RKO (cell line): ENCODE measurements at regions not wholly inside any gene's neighbourhood (a gene's known extent, or its start where the extent isn't known, plus 50 kb on each side); places are given as distances from the start of the nearest gene placed in this dataset.
"Not testable (repeated sequence)": the region's sequence is repeated elsewhere in the genome, so short reads cannot be mapped to it uniquely, and the experiment has no call there.

Experiments used
- DNase-seq: peaks from one replicate; pipeline ENCODE4 v3.0.0-alpha.2; 2016; ENCODE audit warnings: low spot score

DNA sequence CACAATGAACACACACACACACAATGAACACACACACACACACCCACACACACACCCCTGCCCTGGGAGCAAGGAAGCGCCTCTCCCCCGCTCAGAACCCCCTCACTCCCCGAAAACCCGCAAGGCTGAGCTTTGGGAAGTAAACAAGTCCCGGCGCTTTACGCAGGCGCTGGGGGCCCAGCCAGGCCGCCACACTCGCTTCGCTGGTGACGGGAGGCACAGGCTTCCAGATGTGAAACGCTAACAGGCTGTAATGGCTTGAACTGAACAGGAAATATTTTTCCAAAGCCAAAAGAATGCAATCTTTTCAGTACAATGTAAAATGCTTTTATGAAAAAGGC lies 122.7 kb upstream of the IGF1R start:
- DNase-seq, result no peak

DNA sequence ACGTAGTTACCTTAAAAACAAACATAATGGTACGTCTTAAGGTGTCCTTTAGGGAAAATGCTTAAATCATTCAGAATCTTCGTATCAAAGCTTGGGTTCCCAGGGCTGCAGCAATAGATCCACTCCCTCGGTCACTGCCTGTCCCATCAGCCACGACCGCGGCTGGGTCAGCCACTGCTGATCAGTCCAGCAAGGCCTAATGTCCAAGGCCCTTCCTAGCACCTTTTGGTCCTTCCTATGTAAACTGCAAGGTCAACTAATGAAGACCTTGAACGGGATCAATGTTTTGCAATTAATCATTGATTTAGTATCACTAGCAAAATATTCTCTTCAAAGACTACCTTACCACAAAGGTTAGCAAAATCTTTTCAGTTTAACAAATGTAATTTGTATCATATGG lies 122.2 kb upstream of the IGF1R start:
- DNase-seq, result no peak

DNA sequence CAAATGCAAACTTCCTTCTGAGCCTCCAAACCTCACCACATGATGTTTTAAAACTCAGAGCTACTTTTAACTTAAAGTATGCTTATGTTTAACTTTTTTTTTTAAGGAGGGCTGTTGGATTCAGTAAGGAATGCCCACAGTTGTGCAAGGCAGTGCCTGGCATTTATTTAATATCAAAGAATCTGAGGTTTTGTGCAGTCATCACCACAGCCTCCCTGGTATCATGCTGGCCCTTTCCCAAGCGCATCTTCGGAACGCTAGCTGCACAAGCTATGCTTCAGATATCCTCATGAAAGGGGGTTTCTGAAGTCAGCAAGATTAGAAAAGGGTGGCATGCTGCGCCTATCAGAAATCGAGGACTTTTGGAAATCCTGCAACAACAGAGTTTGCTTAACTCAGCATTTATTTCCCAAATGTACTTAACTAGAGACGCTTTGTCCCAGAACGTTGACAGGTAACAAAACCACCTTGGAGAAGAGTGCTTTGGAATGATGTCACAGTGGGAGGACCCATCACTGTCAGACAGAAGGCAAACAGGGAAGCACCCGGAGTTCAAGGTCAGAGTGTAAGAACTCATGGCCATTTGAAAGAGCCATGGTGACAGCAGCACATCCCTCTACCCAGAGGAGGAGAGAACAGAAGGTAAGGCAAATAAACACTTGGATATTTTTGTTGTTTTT lies 120.2 kb upstream of the IGF1R start:
- DNase-seq, result no peak

DNA sequence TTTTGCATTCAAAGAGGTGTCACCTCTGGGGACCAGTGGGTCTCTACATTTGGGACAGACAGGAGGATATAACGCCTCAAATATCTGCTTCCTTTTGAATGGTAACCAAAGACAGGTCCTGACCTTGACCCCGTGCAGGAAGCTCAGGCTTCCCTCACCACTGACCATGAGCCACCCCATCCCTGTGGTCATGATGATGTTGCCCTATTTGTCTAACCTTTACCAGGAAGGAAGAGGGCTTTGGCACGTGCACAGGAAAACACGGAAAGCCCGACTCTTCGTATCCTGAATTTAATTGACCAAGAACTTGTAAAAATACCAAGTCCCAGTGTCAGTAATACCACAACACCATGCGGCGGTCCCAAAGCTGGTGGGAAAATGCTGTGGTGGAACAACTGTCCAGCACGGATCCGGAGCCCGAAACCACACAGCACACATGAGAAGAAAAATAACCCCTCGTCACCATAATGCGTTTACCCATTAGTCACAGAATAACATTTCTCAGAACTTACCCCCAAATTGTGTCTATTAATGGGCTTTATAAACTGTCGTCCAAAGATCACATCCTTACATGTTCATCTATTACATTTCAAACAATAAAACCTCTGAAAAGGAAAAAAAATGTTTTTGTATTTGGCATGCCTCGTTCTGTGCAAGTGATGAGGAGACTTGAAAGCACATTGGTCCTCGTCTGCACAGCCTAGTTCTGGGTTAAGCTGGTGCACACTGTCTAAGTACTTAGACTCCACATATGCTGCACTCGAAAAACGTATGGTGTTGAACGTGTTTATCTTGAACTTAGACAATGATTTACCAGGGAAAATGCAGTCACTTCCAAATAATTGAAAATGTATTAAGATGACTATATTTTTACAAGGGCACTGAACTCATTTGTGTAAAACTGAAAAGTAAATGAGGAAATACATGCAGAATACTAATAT lies 118.9 kb upstream of the IGF1R start:
- DNase-seq, result no peak

DNA sequence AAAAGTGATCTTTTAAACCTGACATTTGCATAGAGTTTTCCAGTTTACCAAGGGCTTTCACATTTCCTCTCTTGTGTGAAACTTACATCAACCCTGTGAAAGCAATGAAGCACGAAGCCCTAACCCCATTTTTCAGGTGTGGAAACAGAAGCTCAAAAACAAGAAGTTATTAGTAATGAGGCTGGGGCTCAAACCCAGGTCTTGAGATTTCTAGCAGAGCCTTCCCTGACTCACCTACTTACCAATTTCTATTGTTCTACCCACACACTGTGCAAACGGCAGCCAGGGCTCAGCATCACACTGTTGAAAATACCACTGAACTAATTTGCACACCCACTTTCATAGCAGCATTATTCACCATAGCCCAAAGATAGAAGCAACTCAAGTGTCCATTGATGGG lies 117.8 kb upstream of the IGF1R start:
- no peak for DNase-seq

DNA sequence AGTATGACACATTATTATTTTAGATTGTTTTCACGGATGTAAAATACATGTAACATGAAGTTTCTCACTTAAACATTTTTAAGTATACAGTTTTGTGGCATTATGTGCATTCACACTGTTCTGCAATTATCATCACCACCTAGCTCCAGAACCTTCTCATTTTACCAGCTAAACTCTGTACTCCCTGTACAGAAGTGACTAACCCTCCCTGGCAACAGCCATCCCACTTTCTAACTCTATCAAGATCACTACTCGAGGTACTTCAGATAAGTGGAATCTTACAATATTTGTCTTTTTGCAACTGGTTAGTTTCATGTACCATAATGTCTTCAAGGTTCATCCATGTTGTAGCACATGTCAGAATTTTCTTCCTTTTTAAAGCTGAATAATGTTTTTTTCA lies 116.3 kb upstream of the IGF1R start:
- DNase-seq, result no peak

DNA sequence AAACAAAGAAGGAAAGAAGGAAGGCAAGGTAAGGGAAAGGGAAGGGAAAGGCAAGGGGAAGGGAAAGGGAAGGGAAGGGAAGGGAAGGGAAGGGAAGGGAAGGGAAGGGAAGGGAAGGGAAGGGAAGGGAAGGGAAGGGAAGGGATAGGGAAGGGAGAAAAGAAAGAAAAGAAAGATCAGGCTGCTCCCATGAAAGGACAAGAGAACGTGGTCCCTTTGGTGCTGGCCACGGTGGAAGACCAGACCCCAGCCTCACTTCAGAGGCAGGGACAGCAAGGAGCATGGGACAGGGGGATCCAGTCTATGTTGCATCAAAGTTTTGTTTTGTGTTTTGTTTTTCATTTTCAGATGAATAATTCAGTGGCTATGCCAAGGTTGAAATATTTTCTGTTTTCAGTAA lies 111.4 kb upstream of the IGF1R start:
- no peak for DNase-seq

DNA sequence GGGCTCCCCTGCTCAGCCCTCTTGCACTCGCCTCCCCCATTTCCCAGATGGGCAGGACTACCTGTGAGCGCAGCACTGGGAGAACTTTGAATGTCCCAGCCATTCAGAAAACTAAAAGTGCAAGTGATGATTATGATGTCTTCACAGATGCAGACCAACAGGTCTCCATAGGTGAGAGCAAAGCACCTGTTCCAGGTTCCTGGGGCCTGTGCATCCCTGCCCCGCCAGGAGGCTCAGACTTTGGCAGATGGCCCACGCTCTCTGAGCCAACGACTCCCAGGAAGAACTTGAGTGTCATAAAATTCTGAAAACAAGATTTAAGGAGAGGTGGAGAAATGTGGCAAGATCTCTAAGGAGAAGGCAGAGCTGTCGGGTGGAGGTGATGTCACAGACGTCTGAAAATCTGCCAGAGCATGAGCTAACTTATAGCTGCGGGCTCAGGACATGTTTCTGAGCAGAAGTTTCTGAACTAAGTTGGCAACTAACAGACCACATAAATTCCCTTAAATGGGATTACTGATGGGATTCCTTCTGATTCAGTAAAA lies 110.8 kb upstream of the IGF1R start:
- DNase-seq, result no peak

DNA sequence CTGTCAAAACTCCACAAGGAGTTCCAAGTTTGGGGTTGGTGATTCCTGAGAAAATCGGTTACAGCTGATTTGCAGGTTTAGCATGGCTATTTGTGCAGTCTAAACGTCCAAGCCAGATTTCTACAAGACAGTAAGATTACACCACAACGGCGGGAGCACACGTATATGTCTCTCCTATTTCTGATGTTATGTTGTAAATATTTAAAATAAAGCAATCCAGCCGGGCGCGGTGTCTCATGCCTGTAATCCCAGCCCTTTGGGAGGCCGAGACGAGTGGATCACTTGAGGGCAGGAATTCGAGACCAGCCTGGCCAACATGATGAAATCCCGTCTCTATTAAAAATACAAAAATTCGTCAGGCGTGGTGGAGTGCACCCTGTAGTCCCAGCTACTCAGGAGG lies 106.8 kb upstream of the IGF1R start:
- DNase-seq, result no peak

DNA sequence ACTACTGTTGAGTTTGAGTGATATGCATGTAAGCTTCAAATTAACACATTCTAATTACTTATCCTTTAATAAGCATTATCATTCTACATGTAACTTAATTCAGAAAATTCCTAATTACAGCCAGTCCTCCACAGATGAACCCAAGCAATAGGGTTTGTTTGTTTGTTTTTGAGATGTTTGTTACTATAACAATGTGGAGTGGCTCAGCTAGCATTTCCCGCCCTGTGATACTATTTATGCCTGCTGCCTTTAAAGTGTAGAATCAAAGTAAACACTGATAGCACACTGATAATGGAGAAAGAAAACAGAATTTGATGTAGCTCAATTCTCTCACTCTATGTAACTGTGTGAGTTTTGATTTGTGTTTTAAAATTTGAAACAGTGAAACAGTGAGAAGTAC lies 105.1 kb upstream of the IGF1R start:
- no peak for DNase-seq

DNA sequence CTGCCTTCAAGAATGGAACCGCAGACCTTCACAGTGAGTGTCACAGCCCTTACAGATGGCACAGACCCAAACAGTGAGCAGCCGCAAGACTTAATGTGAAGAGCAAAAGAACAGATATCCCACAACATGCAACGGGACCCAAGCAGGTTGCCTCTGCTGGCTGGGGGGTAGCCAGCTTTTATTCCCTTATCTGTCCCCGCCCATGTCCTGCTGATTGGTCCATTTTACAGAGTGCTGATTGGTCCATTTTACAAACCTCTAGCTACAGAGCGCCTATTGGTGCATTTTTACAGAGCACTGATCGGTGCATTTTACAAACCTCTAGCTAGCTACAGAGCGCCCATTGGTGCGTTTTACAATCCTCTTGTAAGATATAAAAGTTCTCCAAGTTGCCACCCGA lies 102.0 kb upstream of the IGF1R start:
- DNase-seq, result no peak

DNA sequence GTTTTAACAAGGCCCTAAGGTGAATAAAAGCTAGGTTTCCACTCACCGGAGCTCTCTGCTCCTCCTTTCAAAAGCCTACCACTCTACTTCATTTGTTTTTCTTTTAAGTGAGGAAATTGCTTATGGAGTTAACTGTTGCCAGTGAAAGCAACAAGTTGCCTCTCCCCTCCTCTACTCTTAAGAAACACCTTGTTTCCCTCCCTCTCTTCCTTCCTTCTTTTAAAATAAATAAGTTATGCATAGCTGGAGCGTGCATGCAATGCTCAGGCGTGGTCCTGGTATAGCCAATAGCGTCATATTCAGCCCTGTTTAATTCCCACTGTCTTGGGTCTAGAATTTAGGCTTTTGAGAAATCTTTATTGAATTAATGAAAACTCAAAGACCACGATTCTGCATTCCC lies 101.1 kb upstream of the IGF1R start:
- DNase-seq, result no peak

DNA sequence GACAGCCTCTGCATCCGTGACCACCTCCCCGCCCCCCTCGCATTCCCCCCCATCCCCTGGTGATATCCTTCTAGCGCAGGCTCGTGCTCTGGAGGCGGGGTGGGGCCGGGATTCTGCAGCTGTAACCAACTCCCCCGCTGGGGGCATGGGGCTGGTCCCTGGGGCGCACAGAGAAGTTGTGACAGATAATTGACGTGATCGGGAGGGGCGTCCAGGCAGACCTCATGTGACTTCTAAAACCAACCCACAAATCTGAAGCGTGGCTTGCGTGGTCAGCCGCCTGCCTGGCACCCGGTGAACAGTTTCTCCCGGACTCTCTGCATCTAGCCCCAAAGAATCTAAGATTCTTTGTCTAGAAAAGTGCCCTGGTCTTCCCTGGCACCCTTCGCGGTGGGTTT lies 100.6 kb upstream of the IGF1R start:
- no peak for DNase-seq

DNA sequence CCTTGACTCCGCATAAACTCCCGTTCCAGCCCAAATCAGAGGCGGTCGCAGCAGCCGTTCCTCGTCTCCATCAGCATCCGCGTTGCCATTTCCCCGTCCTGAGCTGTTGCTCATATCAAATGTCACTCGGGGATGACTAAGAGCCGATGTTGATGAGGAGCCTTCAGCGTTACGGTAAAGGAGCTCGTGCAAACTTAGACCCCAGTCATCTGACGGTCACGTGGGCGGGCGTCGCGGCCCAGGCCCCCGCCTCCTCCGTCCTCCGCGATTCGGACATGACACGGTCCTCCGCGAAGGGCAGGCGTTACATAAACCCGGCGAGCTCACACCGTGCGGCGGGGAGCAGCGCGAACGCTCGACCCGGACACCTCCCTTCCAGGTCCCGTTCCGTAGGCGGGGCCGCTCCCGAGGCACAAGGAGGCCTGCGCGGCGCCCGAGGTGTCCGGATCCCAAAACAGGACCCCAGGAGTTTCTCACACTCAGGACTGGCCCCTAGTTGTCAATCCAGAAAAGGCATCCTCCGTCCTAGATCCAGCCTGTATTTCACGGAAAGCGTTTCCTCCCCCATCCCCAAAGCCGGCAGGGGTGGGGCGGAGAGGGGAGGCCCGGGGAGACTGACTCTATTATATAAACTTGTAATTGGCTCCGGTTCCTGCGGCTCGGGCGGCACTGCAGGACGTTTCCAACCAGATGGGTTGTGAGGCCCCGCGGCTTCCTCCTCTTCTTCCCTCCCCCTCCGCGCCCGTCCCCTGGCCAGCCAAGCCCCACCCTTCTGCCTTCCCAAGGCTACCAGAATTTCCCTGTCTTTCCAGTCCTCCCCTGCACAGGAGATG lies 100.0 kb upstream of the IGF1R start:
- DNase-seq, result no peak

DNA sequence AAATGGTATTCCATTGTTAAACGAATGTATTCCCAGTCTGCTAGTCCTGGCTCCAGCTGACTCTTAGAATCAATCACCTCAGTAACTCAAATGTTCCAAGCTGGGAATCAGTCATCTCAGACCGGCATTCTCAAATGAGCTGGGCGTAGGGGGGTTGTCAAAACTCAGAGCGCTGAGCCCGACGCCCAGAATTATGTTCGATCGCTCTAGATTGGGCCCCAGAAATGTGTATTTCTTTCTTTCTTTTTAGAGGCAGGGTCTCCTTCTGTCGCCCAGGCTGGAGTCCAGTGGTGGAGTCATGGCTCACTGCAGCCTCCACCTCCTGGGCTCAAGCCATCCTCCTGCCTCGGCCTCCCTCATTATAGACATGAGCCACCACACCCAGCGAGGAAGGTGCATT lies 99.3 kb upstream of the IGF1R start:
- DNase-seq, result no peak

DNA sequence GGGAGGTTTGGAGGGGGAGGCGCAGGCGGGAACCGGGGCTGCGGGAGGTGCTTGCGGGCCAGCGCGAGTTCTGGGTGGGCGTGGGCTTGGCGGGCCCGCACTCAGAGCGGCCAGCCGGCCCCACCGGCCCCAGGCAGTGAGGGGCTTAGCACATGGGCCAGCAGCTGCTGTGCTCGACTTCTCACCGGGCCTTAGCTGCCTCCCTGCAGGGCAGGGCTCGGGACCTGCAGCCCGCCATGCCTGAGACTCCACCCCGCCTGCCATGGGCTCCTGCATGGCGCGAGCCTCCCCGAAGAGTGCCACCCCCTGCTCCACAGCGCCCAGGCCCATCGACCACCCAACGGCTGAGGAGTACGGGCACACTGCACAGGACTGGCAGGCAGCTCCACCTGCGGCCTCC lies 98.6 kb upstream of the IGF1R start:
- DNase-seq, result no peak

DNA sequence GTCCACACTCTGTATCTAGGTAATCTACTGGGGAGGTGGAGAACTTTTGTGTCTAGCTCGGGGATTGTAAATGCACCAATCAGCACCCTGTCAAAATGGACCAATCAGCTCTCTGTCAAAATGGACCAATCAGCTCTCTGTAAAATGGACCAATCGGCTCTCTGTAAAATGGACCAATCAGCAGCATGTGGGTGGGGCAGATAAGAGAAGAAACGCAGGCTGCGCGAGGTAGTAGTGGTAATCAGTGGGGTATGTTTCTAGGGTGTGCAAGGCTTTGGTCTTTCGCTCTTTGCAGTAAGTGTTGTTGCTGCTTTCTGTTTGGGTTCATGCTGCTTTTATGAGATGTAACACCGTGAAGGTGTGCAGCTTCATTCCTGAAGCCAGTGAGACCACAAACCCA lies 98.0 kb upstream of the IGF1R start:
- not testable (repeated sequence) for DNase-seq

DNA sequence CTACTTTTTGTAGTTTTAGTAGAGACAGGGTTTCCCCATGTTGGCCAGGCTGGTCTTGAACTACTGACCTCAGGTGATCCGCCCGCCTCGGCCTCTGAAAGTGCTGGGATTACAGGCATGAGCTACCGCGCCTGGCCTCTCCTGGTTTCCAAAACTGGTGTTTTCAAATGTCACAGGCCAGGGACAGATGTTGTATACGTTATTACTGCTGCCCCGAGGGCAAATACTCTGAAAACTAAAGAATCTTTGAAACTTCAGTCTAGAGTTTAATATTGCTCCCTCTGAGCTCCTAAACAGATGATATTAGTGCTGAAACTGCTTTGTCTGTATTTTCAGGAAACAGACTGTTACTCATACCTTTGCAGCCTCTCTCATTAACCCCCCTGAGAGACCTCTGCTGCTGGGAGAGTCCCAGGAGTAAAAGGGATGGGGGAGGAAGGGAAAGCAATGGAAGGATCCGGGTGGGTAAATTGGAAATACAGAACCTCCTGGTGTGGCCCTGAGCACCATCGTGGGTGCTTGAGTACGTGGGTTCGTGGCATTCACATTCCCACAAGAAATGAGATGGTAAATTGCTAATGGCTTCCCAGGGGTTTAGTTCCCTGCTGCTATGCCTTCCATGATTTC lies 96.3 kb upstream of the IGF1R start:
- no peak for DNase-seq

DNA sequence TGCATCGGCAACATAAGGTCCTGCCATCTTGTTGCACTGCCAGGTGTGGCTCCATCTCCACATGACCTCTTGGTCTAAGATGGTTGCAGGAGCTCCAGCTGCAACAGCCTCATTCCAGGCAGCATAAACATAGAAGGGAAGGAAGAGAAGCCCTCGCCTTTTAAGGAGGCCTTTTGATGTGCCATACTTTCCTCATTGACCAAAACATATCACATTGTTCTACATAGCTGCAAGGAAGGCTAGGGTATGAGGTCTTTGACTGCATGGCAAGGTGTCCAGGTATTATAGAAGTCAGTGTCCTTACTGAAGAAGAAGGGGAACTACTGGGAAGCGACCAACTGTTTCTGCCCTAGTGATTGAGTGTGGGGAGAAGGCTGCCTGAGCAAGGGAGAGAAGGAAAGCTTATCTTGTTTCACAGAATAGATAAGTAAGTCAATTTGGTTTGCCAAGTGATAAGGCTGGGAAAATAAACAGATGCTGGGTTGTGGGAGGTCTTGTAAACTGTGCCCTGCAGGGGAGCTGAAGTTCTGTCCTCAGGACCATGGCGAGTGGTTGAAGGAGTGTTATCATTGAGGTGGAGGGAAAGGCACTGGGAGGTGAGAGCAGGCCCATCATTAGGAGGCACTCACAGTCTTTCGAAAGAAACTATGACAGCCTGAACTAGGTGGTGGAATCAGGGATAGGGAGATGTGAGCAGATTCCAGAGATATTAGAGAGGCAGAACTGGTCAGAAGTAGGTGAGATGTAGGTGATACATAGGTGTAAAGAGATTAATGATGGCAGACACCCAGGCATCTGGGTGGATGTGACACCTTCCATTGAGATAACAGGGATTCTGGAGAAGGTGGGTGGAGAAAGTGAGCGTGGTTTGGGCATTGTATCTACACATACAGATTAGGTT lies 93.8 kb upstream of the IGF1R start:
- DNase-seq, result no peak

DNA sequence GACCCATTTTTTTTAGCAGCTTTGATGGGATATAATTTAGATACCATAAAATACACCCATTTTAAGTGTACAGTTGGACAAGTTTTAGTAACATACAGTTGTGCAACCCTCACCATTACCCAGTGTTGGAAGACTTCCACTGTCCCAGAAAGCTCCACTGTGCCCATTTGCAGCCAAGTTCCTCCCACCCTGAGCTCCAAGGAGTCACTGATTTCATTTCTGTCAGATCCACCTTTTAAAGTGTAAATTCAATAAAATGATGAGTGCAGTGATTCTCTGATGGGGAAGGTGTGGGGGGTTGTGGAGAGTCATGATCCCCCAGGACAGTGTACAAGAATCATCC lies 93.2 kb upstream of the IGF1R start:
- no peak for DNase-seq

DNA sequence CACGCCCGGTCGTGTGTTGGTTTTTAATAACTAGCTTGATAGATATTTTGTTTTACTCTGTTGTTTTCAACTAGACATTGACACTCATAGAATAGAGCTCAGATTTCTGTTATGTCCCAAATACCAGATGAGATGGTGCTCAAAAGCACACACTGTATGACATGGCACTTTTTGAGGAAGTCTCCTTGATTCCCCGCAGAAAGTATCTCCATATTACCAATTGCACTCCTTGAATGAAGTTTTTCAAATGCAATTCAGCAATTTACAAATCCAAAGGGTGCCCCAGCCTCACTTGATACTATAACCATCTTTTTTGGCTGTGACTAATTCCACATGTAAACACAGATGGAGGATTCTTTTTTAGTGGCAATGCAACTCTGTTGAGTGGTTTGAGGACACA lies 92.0 kb upstream of the IGF1R start:
- DNase-seq, result no peak
